GM23248 (cell line): ENCODE measurements at regions not wholly inside any gene's neighbourhood (a gene's known extent, or its start where the extent isn't known, plus 50 kb on each side); places are given as distances from the start of the nearest gene placed in this dataset.

Experiments used
- EZH2 ChIP-seq: fragments of 200-600 bp; sonication (generic); IDR thresholded peaks from 2 replicates; pipeline ENCODE4 v1.6.1; 2018; ENCODE audit warnings: antibody characterized with exemption, mild to moderate bottlenecking; ENCODE audit not compliant: insufficient read depth, poor library complexity, severe bottlenecking
- EZH2phosphoT487 ChIP-seq: fragments of 200-600 bp; sonication (generic); IDR thresholded peaks from 2 replicates; pipeline ENCODE4 v1.6.1; 2018; ENCODE audit warnings: antibody characterized with exemption, moderate library complexity, mild to moderate bottlenecking, low read depth; ENCODE audit not compliant: insufficient read depth

GRCh38 chr15:56844892-56845291 lies 73.6 kb upstream of the TCF12 start:
- TF ChIP-seq EZH2: no peak
- TF ChIP-seq EZH2phosphoT487: no peak
